Dedifferentiated amniotic fluid mesenchymal stem cell (primary cell): ENCODE measurements at regions not wholly inside any gene's neighbourhood (a gene's known extent, or its start where the extent isn't known, plus 50 kb on each side); places are given as distances from the start of the nearest gene placed in this dataset.
"Not testable (repeated sequence)": the region's sequence is repeated elsewhere in the genome, so short reads cannot be mapped to it uniquely, and the experiment has no call there.

Experiments used
- DNase-seq: peaks from one replicate; pipeline ENCODE4 v3.0.0-alpha.2; 2016; ENCODE audit errors: extremely low spot score

DNA sequence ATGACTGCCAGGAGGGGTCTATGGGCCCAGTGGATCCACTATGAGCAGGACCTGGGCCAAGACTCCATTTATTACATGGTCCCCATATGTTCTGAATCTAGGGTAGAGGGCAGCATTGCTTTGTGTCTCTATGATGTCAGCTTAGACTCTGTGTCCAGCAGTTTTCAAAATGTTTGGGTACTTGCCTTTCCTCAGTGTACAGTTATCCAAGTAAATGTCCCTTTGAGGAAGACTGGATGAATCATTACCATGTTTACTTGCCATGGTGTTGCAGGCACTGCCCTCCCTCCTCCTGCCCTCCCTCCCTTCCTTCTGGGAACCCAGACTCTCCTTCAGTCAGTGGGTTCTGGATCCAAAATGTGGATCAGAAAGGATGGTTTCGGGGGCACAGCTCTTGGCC, 108.6 kb downstream of the NRN1 start:
- DNase-seq: no peak

GRCh38 chr6:5896476-5897200, 110.1 kb downstream of the NRN1 start:
- no peak for DNase-seq

- no peak for DNase-seq
Measured at GRCh38 chr6:5894357-5894756, 112.4 kb downstream of the NRN1 start.

DNA sequence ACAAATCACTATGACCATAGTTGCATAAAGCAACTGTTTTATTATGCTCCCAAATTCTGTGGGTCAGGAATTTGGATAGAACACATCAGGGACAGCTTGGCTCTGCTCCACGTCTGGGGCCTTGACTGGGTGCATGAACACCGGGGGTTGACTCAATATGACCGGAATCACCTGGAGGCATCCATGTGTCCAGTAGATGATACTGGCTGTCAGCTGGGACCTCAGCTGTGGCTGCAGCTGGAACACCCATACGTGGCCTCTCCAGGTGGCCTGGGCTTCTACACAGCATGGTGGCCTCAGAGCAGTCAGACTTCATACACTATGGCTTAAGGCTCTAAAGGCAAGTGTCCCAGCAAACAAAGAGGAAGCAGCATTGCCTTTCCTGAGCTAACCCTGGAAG, 113.4 kb downstream of the NRN1 start:
- no peak for DNase-seq

GRCh38 chr6:5892669-5893068, 114.1 kb downstream of the NRN1 start:
- no peak for DNase-seq

GRCh38 chr6:5878792-5879191, 127.9 kb downstream of the NRN1 start:
- DNase-seq: no peak

DNA sequence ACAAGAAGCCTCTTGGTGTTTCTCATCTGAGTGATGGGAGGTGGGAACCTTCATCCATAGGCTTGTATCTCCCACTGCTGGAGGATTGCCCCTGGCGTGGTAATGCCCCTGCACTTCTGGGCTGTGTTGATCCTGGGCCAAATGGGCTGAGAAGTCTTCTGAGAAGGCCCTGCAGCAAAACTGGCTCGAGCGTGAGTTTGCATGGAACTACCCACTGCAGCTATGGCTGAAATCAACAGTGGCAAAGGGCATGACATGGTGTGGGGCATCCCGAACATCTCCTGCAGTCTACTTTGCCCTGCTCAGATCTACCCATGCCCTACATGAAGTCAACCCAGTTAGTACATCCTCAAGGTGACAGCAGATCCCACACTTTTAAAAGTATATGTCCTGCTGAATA, 130.6 kb downstream of the NRN1 start:
- DNase-seq: no peak

DNA sequence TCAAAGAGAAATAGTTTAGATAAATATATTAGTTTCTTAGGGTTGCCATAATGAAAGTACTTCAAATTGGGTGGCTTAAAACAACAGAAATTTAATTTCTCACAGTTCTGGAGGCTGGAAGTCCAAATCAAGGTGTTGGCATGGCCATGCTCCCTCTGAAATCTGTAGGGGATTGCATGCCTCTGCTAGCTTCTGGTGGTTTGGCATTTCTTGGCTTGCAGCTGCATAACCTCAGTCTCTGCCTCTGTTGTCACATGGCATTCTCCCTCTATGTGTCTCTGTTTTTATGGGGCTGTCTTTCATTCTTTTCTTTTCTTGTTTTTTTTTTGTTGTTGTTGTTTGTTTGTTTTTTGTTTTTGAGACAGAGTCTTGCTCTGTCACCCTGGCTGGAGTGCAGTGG, 132.7 kb downstream of the NRN1 start:
- not testable (repeated sequence) for DNase-seq

DNA sequence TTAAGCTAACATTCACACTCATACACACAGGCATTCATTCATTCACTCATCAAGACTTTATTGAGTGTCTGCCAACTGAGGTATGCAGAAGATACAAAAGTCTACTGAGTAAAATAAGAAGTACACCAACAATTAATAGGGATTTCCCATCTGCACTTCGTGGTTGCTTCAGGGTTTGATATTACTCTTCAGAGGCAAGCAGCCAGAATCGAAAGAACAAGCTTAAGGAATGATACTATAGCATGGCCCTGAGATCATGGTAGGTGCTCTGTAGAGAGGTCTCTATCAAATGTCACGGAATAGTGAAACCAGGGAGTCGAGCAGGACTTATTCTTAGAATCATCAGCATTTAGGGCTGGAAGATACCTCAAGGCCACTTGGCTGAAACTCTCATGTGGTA, 135.4 kb downstream of the NRN1 start:
- DNase-seq: no peak

DNA sequence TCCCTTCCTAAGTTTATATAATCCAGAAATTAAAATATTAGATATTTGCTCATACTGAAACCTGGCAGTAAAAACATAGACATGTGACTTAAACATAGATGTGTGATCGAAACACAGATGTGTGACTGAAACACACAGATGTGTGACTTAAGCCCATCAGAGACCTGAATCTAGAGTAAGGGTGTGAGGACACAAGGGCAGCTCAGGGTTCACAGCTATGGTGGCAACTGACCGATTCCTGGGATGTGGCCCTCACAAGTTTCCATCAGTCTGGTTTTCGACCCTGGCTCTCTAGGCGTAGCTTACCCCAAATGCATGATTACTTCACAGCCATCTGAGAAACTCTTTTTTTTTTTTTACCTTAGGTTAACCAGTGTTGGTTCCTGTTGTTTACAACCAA, 137.0 kb downstream of the NRN1 start:
- no peak for DNase-seq

DNA sequence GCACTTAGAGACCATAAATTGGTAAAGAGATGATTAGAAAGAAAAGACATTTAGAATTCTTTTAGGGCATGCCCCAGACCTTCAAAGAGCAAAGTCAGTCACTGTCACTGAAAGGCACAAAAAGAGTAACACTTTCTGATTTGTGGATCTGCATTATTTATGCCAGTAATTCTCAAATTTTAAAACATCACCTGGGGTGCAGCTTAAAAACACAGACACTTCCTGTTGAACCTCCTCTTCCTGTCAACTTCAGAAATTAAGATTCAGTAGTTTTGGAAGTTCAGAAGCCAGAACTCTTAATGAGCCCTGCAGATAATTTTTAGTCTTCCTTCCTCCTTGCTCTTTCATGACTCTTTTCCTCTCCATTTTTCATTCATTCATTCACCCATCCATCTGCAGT, 137.5 kb downstream of the NRN1 start:
- no peak for DNase-seq

DNA sequence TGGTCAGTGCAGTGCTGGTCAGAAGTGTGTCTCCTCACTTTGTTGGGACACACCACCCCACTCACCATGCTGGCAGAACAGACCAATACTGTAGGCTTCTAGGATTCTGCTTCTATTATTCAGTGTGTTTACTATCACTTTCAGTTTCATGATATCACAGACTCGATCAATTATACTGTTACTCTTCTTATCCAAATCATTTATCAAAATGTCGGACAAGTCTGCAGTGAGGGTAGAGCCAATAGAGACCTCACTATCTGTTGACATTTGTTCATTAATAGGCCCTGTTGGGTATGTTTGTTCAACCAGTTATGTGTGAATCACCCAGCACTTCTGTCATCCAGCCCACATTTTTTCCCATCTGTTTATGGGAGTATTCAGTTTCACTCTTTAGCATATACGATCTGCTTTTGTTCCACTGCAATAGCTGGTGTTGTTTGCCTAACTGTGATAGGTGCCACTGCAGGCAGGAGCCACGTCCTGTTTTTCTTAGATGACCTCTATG, 140.1 kb downstream of the NRN1 start:
- DNase-seq: peak; percentile 36

- DNase-seq: no peak
Measured at GRCh38 chr6:5865506-5866031, 141.2 kb downstream of the NRN1 start.

DNA sequence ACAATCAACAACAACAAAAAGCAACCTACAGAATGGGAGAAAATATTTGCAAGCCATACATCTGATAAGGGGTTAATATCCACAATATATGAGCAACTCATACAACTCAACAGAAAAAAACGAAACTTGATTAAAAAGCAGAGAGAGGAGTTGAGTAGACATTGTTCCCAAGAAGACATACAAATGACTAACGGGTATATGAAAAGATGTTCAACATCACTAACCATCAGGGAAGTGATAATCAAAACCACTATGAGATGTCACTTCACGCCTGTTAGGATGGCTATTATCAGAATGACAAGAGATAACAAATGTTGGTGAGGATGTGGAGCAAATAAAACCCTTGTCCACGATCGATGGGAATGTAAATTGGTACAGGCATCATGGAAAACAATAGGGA, 145.9 kb downstream of the NRN1 start:
- DNase-seq: no peak

- no peak for DNase-seq
Measured at GRCh38 chr6:5855787-5856470, 150.8 kb downstream of the NRN1 start.

GRCh38 chr6:5854899-5855298, 151.8 kb downstream of the NRN1 start:
- DNase-seq: no peak

GRCh38 chr6:5851261-5851757, 155.4 kb downstream of the NRN1 start:
- DNase-seq: no peak

DNA sequence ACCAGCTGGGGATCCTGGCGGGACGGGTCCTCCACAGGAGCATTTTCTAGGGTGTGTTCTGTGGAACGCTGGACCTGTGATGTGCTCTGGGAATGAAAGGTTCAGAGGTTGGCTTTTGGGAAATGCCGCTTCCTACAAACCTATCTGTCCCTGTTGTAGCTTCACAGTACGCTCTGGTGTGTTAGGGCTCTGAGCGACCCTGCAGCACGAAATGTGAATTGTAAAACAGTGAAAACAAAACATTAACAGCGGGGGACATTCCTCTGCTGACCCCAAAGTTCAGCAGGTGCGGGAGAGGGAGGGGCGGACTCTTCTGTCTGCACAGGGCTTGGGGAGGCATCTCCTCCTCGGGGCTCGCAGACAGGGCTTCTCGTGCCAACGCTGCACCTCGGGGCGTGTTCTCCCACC, 155.9 kb downstream of the NRN1 start:
- no peak for DNase-seq

DNA sequence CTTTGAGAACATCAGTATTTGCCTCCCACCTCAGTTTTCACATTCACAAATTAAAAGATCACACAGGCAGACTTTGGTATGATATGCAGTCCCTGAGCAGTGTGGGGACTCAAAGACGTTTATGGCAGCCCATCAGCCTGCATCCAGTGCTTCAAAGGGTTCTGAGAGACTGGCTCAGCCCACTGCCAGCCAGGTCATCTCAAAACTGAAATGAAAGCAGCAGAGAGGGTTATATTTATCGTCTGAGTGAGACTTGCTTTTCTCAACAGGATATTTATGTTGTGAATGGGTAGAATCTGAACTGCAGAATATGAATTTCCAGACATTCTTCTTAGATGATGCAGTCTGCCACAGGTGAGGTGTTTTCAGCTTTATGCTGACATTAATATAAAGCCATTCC, 159.8 kb downstream of the NRN1 start:
- no peak for DNase-seq

DNA sequence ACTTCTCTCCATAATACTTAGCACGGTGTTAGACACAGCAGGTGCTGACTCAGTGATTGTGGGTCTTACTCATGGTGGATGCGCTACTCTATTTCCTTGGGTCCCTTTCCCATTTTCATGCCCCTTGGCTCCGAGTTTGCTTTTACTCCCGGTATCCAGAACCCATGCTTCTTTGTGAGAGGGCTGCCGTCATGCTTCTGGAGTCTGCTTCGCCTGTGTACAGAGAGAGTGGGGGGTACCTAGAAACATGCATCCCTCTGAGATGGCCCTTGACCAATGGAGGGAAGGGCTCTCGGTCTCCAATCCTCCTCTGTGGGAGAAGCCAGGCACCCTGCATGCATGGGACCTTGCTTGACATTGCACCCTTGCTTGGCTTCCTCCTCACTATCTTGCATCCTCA, 160.4 kb downstream of the NRN1 start:
- DNase-seq: no peak

- DNase-seq: no peak
Measured at GRCh38 chr6:5843078-5843477, 163.6 kb downstream of the NRN1 start.

DNA sequence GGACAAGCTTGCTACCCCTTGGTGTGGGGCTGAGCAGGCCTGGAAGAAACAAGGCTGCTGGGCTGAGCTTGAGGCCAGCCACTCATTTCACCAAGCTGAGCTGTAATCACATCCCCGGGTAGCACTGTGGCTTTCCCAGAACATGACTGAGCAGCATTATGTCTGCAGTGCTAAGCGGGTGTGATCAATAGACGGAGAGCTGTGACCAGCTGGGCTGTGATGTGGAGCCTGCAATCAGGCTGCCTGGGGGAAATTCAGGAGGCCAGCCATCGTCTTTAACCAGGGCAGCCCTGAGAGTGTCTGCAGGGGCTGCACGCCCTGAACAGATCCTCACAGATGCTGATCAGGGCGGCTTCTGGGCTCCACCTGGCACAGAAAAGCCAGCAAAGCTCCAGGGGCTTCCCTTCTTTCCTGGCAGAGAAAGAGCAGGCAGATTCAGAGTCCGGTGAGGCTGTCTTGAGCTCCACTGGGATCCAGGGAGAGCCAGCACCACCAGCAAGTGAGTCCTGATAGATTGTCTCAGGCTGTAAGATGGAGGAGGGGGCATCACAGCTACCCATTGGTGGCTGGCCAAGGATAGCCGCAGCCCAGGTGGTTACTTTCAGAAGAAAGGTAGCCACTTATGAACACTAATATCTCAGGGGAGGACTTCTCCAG, 165.9 kb downstream of the NRN1 start:
- DNase-seq: no peak
